ENCODE measurements at regions not wholly inside any gene's neighbourhood (a gene's known extent, or its start where the extent isn't known, plus 50 kb on each side); places are given as distances from the start of the nearest gene placed in this dataset.

DNA sequence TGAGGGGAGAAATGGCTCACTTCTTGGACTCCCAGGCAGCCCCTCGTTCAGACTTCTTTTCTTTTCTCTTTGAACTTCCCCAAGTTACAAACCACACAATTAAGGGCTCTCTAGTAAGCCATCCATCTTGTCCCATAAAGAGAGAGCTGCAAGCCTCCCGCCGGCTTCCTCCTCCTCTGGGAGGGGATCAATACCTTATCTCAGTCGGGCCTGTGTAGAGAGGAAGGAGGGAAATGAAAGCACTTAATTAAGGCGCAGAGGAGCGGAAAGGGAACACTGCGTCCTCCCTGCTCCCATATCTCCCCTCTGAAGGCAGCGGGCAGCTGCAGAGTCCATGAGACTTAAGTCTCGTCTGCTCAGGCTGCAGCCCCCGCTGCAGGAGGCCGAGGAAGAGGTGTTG, 112.6 kb upstream of the CSF3R start:
- ATAC-seq (ENCODE audit: insufficient number of reproducible peaks, low FRiP score, low read depth) (no peak), DNase-seq (ENCODE audit: low spot score) (no peak)
- no peaks in the 10 kb centered on the region for H3K9me3 ChIP-seq
- no peak overlapping the region for H3K4me3 ChIP-seq
- H3K4me1 ChIP-seq (ENCODE audit: control insufficient read depth in 1 of 2, low read depth in 2 of 2): no peaks in the 10 kb centered on the region
- H3K27me3 ChIP-seq (replicated peaks; ENCODE audit: insufficient read depth): no peaks in the 10 kb centered on the region
- no peaks in the 10 kb centered on the region for H3K36me3 ChIP-seq
- H3K27ac ChIP-seq: no peak overlapping the region
- TF ChIP-seq CTCF (IDR thresholded peaks at IDR 0.05): no peak

GRCh38 chr1:36594023-36594422, 111.3 kb upstream of the CSF3R start:
- H3K27ac ChIP-seq: no peak overlapping the region
- no peak for DNase-seq (ENCODE audit: low spot score)
- no peak for ATAC-seq (ENCODE audit: insufficient number of reproducible peaks, low FRiP score, low read depth)
- H3K27me3 ChIP-seq (replicated peaks; ENCODE audit: insufficient read depth): no peaks in the 10 kb centered on the region
- H3K36me3 ChIP-seq: no peaks in the 10 kb centered on the region
- no peak overlapping the region for H3K4me3 ChIP-seq
- no peaks in the 10 kb centered on the region for H3K9me3 ChIP-seq
- no peaks in the 10 kb centered on the region for H3K4me1 ChIP-seq (ENCODE audit: control insufficient read depth in 1 of 2, low read depth in 2 of 2)
- no peak for TF ChIP-seq CTCF (IDR thresholded peaks at IDR 0.05)

DNA sequence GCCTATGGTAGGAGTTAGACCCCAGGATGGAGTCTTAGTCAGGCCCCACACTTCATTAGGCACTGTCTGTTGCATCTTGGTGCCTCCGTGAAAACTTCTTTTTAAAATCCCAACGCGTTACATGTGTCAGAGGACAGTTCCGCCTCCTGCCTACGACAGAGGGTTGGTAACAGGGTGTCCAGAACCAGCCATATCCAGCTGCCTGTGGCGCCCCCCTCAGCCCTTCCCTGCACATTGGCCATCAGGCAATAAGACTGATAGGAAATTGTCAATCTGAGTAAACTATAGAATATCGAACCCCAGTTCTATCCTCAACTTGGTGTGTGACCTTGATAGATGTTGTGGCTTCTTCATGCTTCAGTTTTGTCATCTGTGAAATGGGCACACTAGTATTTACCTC, 108.6 kb upstream of the CSF3R start:
- Histone ChIP-seq H3K4me1 (ENCODE audit: control insufficient read depth in 1 of 2, low read depth in 2 of 2) (no peaks in the 10 kb centered on the region), H3K27me3 (replicated peaks; ENCODE audit: insufficient read depth) (no peaks in the 10 kb centered on the region), H3K36me3 (no peaks in the 10 kb centered on the region), H3K4me3 (no peak overlapping the region), H3K27ac (no peak overlapping the region), H3K9me3 (no peaks in the 10 kb centered on the region)
- ATAC-seq (ENCODE audit: insufficient number of reproducible peaks, low FRiP score, low read depth) (no peak), DNase-seq (ENCODE audit: low spot score) (no peak)
- TF ChIP-seq CTCF (IDR thresholded peaks at IDR 0.05): no peak

- H3K4me1 ChIP-seq (ENCODE audit: control insufficient read depth in 1 of 2, low read depth in 2 of 2): no peaks in the 10 kb centered on the region
- H3K27ac ChIP-seq: no peak overlapping the region
- no peak for ATAC-seq (ENCODE audit: insufficient number of reproducible peaks, low FRiP score, low read depth)
- DNase-seq (ENCODE audit: low spot score): no peak
- H3K27me3 ChIP-seq (replicated peaks; ENCODE audit: insufficient read depth): no peaks in the 10 kb centered on the region
- no peak for TF ChIP-seq CTCF (IDR thresholded peaks at IDR 0.05)
- H3K9me3 ChIP-seq: no peaks in the 10 kb centered on the region
- no peak overlapping the region for H3K4me3 ChIP-seq
- H3K36me3 ChIP-seq: no peaks in the 10 kb centered on the region
Measured at GRCh38 chr1:36590771-36591170, 108.1 kb upstream of the CSF3R start.

DNA sequence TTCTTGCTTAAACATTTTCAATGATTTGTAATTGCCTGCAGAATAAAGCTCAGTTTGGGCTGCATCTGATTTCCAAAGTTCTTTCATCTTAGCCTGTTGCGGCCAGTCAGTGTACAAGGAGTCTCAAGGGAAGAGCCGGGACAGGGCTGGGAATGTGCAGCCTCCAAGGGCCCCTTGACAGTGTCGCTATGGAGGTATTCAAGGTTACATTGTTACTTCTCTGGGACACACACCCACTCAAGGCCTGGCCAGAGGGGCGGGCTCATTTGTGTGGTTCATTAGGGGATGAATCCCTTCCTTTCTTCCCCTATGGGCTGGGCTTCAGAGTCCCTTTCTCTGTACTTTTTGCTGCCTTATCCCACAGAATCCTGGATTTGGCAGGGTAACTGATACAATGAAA, 107.6 kb upstream of the CSF3R start:
- DNase-seq (ENCODE audit: low spot score): no peak
- no peaks in the 10 kb centered on the region for H3K9me3 ChIP-seq
- no peaks in the 10 kb centered on the region for H3K27me3 ChIP-seq (replicated peaks; ENCODE audit: insufficient read depth)
- H3K36me3 ChIP-seq: no peaks in the 10 kb centered on the region
- no peak overlapping the region for H3K4me3 ChIP-seq
- TF ChIP-seq CTCF (IDR thresholded peaks at IDR 0.05): no peak
- ATAC-seq (ENCODE audit: insufficient number of reproducible peaks, low FRiP score, low read depth): no peak
- no peaks in the 10 kb centered on the region for H3K4me1 ChIP-seq (ENCODE audit: control insufficient read depth in 1 of 2, low read depth in 2 of 2)
- H3K27ac ChIP-seq: no peak overlapping the region

All from thoracic aorta (tissue), 2 donors.